Prostate gland (tissue), 2 donors: ENCODE measurements at regions not wholly inside any gene's neighbourhood (a gene's known extent, or its start where the extent isn't known, plus 50 kb on each side); places are given as distances from the start of the nearest gene placed in this dataset.
"Not testable (repeated sequence)": the region's sequence is repeated elsewhere in the genome, so short reads cannot be mapped to it uniquely, and the experiment has no call there.

ENCODE experiments used
- DNase-seq: peaks from one replicate; pipeline ENCODE4 v3.0.0-alpha.2; 2019; ENCODE audit warnings: low spot score
- H3K27ac ChIP-seq, 2 donors: fragments of 200-600 bp; sonication (generic); 2 replicates each; pipeline ENCODE4 v1.5.1; 2017 to 2019
- H3K27me3 ChIP-seq: fragments of 200-600 bp; sonication (generic); replicated peaks from 2 replicates; pipeline ENCODE4 v1.5.1; 2019; ENCODE audit not compliant: insufficient read depth
- H3K36me3 ChIP-seq, 2 donors: fragments of 200-600 bp; sonication (generic); 1 replicate in 1 of 2; 2 replicates in 1 of 2; pipeline versions ENCODE4 v1.5.1 to v1.8.1; 2017 to 2019
- H3K4me1 ChIP-seq: fragments of 200-600 bp; sonication (generic); replicated peaks from 2 replicates; pipeline ENCODE4 v1.5.1; 2019
- H3K4me3 ChIP-seq, 2 donors: fragments of 200-600 bp; sonication (generic); 2 replicates each; pipeline ENCODE4 v1.5.1; 2017 to 2019
- H3K9me3 ChIP-seq: fragments of 200-600 bp; sonication (generic); 2 replicates; pipeline ENCODE4 v1.5.1; 2017
- CTCF ChIP-seq, 4 experiments: fragments of 200-600 bp in 2 of 4; fragments of 450-650 bp in 2 of 4; sonication (generic) in 2 of 4; IDR thresholded peaks; 1 replicate in 3 of 4; 2 replicates in 1 of 4; pipeline ENCODE4 v1.5.1; 2016 to 2019; ENCODE audit warnings: antibody characterized with exemption in 4 of 4, mild to moderate bottlenecking in 2 of 4, moderate library complexity in 2 of 4
- POLR2A ChIP-seq: fragments of 450-650 bp; IDR thresholded peaks from one replicate; pipeline ENCODE4 v1.6.1; 2016; ENCODE audit warnings: antibody characterized with exemption, mild to moderate bottlenecking
- POLR2AphosphoS5 ChIP-seq: sonication (generic); formaldehyde crosslinking; IDR thresholded peaks from one replicate; pipeline ENCODE4 v1.6.1; 2017; ENCODE audit warnings: antibody characterized with exemption
- WGBS: methylation state at CpG from one replicate; pipeline ENCODE4 v1.1.5; 2018; 5-methylcytosine and 5-hydroxymethylcytosine counted together
- intact Hi-C: fragments of 100-400 bp; cut with DNase I; formaldehyde crosslinking; loops from one replicate; pipeline ENCODE4 v1.14.2; 2022

GRCh38 chr1:193387406-193387805 is 201.0 kb upstream of the B3GALT2 start:
- H3K36me3 ChIP-seq: no peaks in the 10 kb centered on the region
- no peaks in the 10 kb centered on the region for H3K27me3 ChIP-seq
- no peak overlapping the region for H3K27ac ChIP-seq
- no peak for DNase-seq
- no peak overlapping the region for H3K4me3 ChIP-seq
- TF ChIP-seq POLR2A (no peak), POLR2AphosphoS5 (no peak), CTCF (IDR thresholded peaks at IDR 0.05) (no peak)
- H3K4me1 ChIP-seq: no peaks in the 10 kb centered on the region
- intact Hi-C loops: no loop called here
- H3K9me3 ChIP-seq: no peaks in the 10 kb centered on the region

GRCh38 chr1:193378451-193378850 is 192.0 kb upstream of the B3GALT2 start:
- H3K4me1 ChIP-seq, H3K27ac ChIP-seq, DNase-seq, H3K36me3 ChIP-seq, H3K9me3 ChIP-seq, H3K4me3 ChIP-seq, H3K27me3 ChIP-seq, intact Hi-C loops: not testable (repeated sequence)
- whole genome bisulfite sequencing: 94% methylated on average over 2 of the region's 2 CpGs

DNA sequence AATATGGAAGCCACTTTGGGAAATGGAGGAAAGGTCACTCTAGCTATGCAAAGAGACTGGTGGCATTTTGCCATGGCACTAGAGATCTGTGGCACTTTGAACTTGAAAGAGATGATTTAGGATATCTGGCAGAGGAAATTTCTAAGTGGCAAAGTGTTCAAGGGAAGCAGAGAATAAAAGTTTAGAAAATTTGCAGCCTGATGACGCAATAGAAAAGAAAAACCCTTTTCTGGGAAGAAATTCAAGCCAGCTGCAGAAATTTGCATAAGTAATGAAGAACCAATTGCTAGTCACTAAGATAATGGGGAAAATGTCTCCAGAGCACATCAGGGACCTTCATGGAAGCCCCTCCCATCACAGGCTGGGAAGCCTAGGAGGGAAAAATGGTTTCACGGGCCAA is 191.1 kb upstream of the B3GALT2 start:
- Histone ChIP-seq H3K4me3 (no peak overlapping the region), H3K27ac (no peak overlapping the region), H3K9me3 (no peaks in the 10 kb centered on the region), H3K4me1 (no peaks in the 10 kb centered on the region), H3K36me3 (no peaks in the 10 kb centered on the region), H3K27me3 (no peaks in the 10 kb centered on the region)
- WGBS: 99% methylated on average over 2 of the region's 2 CpGs
- intact Hi-C loops: no loop called here
- TF ChIP-seq POLR2A (no peak), CTCF (IDR thresholded peaks at IDR 0.05) (no peak), POLR2AphosphoS5 (no peak)
- DNase-seq: no peak

GRCh38 chr1:193372553-193372952 is 186.1 kb upstream of the B3GALT2 start:
- Histone ChIP-seq H3K27ac (no peak overlapping the region), H3K36me3 (no peaks in the 10 kb centered on the region), H3K4me3 (no peak overlapping the region), H3K4me1 (no peaks in the 10 kb centered on the region), H3K27me3 (no peaks in the 10 kb centered on the region), H3K9me3 (no peaks in the 10 kb centered on the region)
- DNase-seq: no peak
- intact Hi-C loops: no loop called here
- TF ChIP-seq POLR2A (no peak), CTCF (IDR thresholded peaks at IDR 0.05) (no peak), POLR2AphosphoS5 (no peak)
- 98% methylated on average over 2 of the region's 2 CpGs for WGBS

DNA sequence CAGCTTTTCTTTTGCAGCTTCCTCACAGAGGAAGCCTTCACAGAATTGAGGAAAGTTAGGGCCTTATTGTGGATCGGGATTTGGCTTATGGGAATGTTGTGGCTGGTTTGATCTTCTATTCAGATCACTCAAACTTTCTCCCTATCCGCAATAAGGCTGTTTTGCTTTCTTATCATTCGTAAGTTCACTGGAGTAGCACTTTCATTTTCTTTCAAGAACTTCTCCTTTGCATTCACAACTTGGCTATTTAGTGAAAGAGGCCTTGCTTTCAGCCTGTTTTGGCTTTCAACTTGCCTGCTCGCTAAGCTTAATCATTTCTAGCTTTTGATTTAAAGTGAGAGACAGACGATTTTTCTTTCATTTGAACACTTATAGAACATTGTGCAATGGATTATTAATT is 181.9 kb upstream of the B3GALT2 start:
- H3K27ac ChIP-seq: no peak overlapping the region
- intact Hi-C loops: no loop called here
- 70% methylated on average over 5 of the region's 5 CpGs for WGBS

More for the DNA sequence above, 181.9 kb upstream of the B3GALT2 start:
- H3K9me3 ChIP-seq: no peaks in the 10 kb centered on the region
- H3K4me1 ChIP-seq: no peaks in the 10 kb centered on the region
- H3K27me3 ChIP-seq: no peaks in the 10 kb centered on the region
- TF ChIP-seq CTCF (IDR thresholded peaks at IDR 0.05): no peak
- TF ChIP-seq POLR2A: no peak
- no peak for TF ChIP-seq POLR2AphosphoS5
- no peak overlapping the region for H3K4me3 ChIP-seq
- DNase-seq: no peak
- no peaks in the 10 kb centered on the region for H3K36me3 ChIP-seq
